ENCODE measurements at regions not wholly inside any gene's neighbourhood (a gene's known extent, or its start where the extent isn't known, plus 50 kb on each side); places are given as distances from the start of the nearest gene placed in this dataset.

GRCh38 chr20:18921291-18921690 lies 107.7 kb downstream of the SCP2D1 start:
- Mint-ChIP-seq H3K9me3 (ENCODE audit: unreplicated experiment) (no peaks in the 10 kb centered on the region), H3K27me3 (ENCODE audit: unreplicated experiment) (no peaks in the 10 kb centered on the region), H3K4me1 (ENCODE audit: low read depth, unreplicated experiment) (no peaks in the 10 kb centered on the region), H3K36me3 (ENCODE audit: unreplicated experiment) (no peaks in the 10 kb centered on the region), H3K4me3 (ENCODE audit: unreplicated experiment) (no peak overlapping the region), H3K27ac (ENCODE audit: unreplicated experiment) (no peak overlapping the region)
- TF ChIP-seq CTCF (IDR thresholded peaks at IDR 0.05; ENCODE audit: partially characterized antibody, unreplicated experiment), result no peak
- DNase-seq, result no peak

- no peaks in the 10 kb centered on the region for H3K27me3 Mint-ChIP-seq (ENCODE audit: unreplicated experiment)
- no peaks in the 10 kb centered on the region for H3K36me3 Mint-ChIP-seq (ENCODE audit: unreplicated experiment)
- H3K4me1 Mint-ChIP-seq (ENCODE audit: low read depth, unreplicated experiment), result no peaks in the 10 kb centered on the region
- H3K4me3 Mint-ChIP-seq (ENCODE audit: unreplicated experiment), result no peak overlapping the region
- no peaks in the 10 kb centered on the region for H3K9me3 Mint-ChIP-seq (ENCODE audit: unreplicated experiment)
- TF ChIP-seq CTCF (IDR thresholded peaks at IDR 0.05; ENCODE audit: partially characterized antibody, unreplicated experiment), result no peak
- no peak overlapping the region for H3K27ac Mint-ChIP-seq (ENCODE audit: unreplicated experiment)
- no peak for DNase-seq
Observed at GRCh38 chr20:18922251-18922650, 108.7 kb downstream of the SCP2D1 start.

- no peaks in the 10 kb centered on the region for H3K36me3 Mint-ChIP-seq (ENCODE audit: unreplicated experiment)
- no peak for TF ChIP-seq CTCF (IDR thresholded peaks at IDR 0.05; ENCODE audit: partially characterized antibody, unreplicated experiment)
Observed at GRCh38 chr20:18922898-18923297, 109.3 kb downstream of the SCP2D1 start.

GRCh38 chr20:18926965-18927364 lies 113.4 kb downstream of the SCP2D1 start:
- Mint-ChIP-seq H3K27me3 (ENCODE audit: unreplicated experiment) (no peaks in the 10 kb centered on the region), H3K4me3 (ENCODE audit: unreplicated experiment) (no peak overlapping the region), H3K36me3 (ENCODE audit: unreplicated experiment) (no peaks in the 10 kb centered on the region), H3K4me1 (ENCODE audit: low read depth, unreplicated experiment) (no peaks in the 10 kb centered on the region), H3K9me3 (ENCODE audit: unreplicated experiment) (no peaks in the 10 kb centered on the region), H3K27ac (ENCODE audit: unreplicated experiment) (no peak overlapping the region)
- no peak for TF ChIP-seq CTCF (IDR thresholded peaks at IDR 0.05; ENCODE audit: partially characterized antibody, unreplicated experiment)
- DNase-seq, result no peak

More at GRCh38 chr20:18922898-18923297, 109.3 kb downstream of the SCP2D1 start:
- Mint-ChIP-seq H3K27me3 (ENCODE audit: unreplicated experiment) (no peaks in the 10 kb centered on the region), H3K4me3 (ENCODE audit: unreplicated experiment) (no peak overlapping the region), H3K4me1 (ENCODE audit: low read depth, unreplicated experiment) (no peaks in the 10 kb centered on the region), H3K27ac (ENCODE audit: unreplicated experiment) (no peak overlapping the region), H3K9me3 (ENCODE audit: unreplicated experiment) (no peaks in the 10 kb centered on the region)
- DNase-seq, result no peak

- H3K27ac Mint-ChIP-seq (ENCODE audit: unreplicated experiment), result no peak overlapping the region
Observed at GRCh38 chr20:18928626-18929025, 115.0 kb downstream of the SCP2D1 start.

More at GRCh38 chr20:18928626-18929025, 115.0 kb downstream of the SCP2D1 start:
- Mint-ChIP-seq H3K9me3 (ENCODE audit: unreplicated experiment) (no peaks in the 10 kb centered on the region), H3K27me3 (ENCODE audit: unreplicated experiment) (no peaks in the 10 kb centered on the region), H3K4me3 (ENCODE audit: unreplicated experiment) (no peak overlapping the region), H3K4me1 (ENCODE audit: low read depth, unreplicated experiment) (no peaks in the 10 kb centered on the region), H3K36me3 (ENCODE audit: unreplicated experiment) (no peaks in the 10 kb centered on the region)
- DNase-seq, result no peak
- no peak for TF ChIP-seq CTCF (IDR thresholded peaks at IDR 0.05; ENCODE audit: partially characterized antibody, unreplicated experiment)

All from glutamatergic neuron (in vitro differentiated cells).